ENCODE measurements at regions not wholly inside any gene's neighbourhood (a gene's known extent, or its start where the extent isn't known, plus 50 kb on each side); places are given as distances from the start of the nearest gene placed in this dataset.

DNA sequence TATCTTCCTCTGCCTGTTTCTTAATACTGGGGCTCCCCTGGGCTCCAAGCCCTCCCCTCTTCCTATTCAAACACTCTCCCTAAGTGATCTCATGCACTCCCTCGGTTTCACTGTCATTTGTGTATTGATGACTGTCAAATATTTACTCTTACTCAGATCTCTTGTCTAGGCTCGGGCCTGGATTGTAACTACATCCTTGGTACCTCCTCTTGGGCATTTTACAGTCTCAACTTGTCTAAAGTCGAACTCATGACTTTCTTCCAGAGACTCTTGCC lies 189.4 kb upstream of the PRDM1 start:
- Mint-ChIP-seq H3K27ac (no peak overlapping the region), H3K27me3 (ENCODE audit: low read depth) (peaks cover 4% of the 10 kb centered on the region), H3K36me3 (peaks cover 2% of the 10 kb centered on the region), H3K9me3 (peaks cover 23% of the 10 kb centered on the region), H3K4me1 (peaks cover 5% of the 10 kb centered on the region), H3K4me3 (no peak overlapping the region)
- DNase-seq (ENCODE audit: low spot score in 2 of 2, unreplicated experiment in 2 of 2): no peak
- TF ChIP-seq, protein P1, sequence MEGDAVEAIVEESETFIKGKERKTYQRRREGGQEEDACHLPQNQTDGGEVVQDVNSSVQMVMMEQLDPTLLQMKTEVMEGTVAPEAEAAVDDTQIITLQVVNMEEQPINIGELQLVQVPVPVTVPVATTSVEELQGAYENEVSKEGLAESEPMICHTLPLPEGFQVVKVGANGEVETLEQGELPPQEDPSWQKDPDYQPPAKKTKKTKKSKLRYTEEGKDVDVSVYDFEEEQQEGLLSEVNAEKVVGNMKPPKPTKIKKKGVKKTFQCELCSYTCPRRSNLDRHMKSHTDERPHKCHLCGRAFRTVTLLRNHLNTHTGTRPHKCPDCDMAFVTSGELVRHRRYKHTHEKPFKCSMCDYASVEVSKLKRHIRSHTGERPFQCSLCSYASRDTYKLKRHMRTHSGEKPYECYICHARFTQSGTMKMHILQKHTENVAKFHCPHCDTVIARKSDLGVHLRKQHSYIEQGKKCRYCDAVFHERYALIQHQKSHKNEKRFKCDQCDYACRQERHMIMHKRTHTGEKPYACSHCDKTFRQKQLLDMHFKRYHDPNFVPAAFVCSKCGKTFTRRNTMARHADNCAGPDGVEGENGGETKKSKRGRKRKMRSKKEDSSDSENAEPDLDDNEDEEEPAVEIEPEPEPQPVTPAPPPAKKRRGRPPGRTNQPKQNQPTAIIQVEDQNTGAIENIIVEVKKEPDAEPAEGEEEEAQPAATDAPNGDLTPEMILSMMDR (IDR thresholded peaks at IDR 0.05; ENCODE audit: unreplicated experiment): no peak

- Mint-ChIP-seq H3K9me3 (peaks cover 26% of the 10 kb centered on the region), H3K4me3 (no peak overlapping the region), H3K4me1 (peaks cover 5% of the 10 kb centered on the region), H3K36me3 (peaks cover 2% of the 10 kb centered on the region), H3K27me3 (ENCODE audit: low read depth) (peaks cover 4% of the 10 kb centered on the region), H3K27ac (no peak overlapping the region)
- no peak for DNase-seq (ENCODE audit: low spot score in 2 of 2, unreplicated experiment in 2 of 2)
- TF ChIP-seq, protein P1 (IDR thresholded peaks at IDR 0.05; ENCODE audit: unreplicated experiment): no peak
Observed at GRCh38 chr6:105896052-105896820, 189.9 kb upstream of the PRDM1 start.

DNA sequence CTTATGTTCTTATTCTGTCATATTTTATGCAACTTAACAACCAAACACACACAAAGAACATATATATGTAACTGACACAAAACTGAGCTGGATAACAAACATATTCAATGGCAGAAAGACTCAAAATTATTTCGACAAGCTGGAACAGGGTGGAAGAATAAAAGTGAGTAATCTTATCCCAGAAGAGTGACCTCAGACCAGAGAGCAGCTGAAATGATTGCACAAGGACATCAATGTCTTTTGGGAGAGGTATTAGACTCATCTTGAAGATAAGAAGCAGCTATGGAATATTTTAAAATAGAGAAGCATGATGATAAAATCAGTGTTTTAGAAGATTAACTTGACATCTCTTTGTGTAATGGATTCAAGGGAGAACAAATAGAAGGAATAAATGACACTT lies 191.6 kb upstream of the PRDM1 start:
- peaks cover 5% of the 10 kb centered on the region for H3K4me1 Mint-ChIP-seq
- no peak for DNase-seq (ENCODE audit: low spot score in 2 of 2, unreplicated experiment in 2 of 2)
- peaks cover under 1% of the 10 kb centered on the region for H3K36me3 Mint-ChIP-seq
- peaks cover under 1% of the 10 kb centered on the region for H3K27me3 Mint-ChIP-seq (ENCODE audit: low read depth)
- H3K27ac Mint-ChIP-seq: no peak overlapping the region
- no peak overlapping the region for H3K4me3 Mint-ChIP-seq
- peaks cover 37% of the 10 kb centered on the region for H3K9me3 Mint-ChIP-seq
- TF ChIP-seq, protein P1 (IDR thresholded peaks at IDR 0.05; ENCODE audit: unreplicated experiment): no peak

DNA sequence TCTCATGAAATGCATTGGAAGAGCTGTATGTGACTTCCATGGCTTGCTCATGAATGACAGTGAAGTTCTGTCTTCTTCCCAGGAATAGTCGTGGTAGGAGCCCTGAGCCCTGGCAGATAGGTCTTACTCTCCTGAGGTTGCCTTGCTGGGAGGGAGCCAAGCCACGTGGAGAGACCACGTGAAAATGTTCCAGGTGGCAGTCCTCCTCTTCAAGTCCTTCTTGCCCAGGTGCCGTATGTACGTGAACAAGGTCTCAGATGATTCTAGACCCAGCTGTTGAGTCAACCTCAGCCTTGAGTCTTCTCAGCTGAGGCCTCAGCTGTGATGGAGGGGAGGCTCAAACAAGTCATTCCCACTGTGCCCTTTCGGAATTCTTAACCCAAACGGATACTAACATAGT lies 192.4 kb upstream of the PRDM1 start:
- H3K27me3 Mint-ChIP-seq (ENCODE audit: low read depth): no peaks in the 10 kb centered on the region
- peaks cover 5% of the 10 kb centered on the region for H3K4me1 Mint-ChIP-seq
- H3K9me3 Mint-ChIP-seq: peaks cover 40% of the 10 kb centered on the region
- TF ChIP-seq, protein P1 (IDR thresholded peaks at IDR 0.05; ENCODE audit: unreplicated experiment): no peak
- no peak overlapping the region for H3K4me3 Mint-ChIP-seq
- H3K36me3 Mint-ChIP-seq: no peaks in the 10 kb centered on the region
- no peak for DNase-seq (ENCODE audit: low spot score in 2 of 2, unreplicated experiment in 2 of 2)
- H3K27ac Mint-ChIP-seq: no peak overlapping the region

DNA sequence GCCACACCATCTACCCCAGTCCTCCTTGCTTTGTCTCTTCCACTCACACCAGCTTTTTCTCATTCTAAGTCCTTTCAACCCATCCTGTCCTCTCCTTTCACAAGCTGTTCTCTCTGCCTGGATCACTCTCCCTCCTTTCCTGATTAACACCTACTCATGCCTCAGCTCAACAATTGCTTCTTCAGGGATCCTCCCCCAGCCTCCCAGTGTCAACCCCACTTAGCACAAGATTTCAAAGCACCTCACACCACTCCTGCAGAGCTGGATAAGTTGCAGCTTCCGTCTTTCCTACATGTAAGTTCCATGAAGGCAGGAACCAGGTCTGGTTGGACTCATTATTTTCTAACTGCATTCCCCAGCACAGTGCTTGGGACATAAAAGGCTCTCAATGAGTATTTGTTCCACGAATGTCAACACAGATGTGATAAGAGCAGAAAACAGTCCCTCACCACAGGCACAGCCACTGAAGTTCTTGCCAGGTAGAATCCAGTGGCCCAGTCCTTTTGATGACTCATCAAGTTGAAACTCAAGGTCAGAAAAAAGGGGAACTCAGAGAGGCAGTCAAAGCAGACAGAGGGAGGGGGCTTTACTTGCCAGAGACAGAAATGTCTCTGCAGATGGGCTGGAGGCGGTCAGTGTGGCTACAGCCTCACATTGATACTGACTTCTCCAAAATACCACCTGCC lies 193.4 kb upstream of the PRDM1 start:
- no peaks in the 10 kb centered on the region for H3K36me3 Mint-ChIP-seq
- TF ChIP-seq, protein P1 (IDR thresholded peaks at IDR 0.05; ENCODE audit: unreplicated experiment): no peak
- no peaks in the 10 kb centered on the region for H3K27me3 Mint-ChIP-seq (ENCODE audit: low read depth)
- no peak overlapping the region for H3K27ac Mint-ChIP-seq
- H3K4me1 Mint-ChIP-seq: peaks cover 5% of the 10 kb centered on the region
- no peak overlapping the region for H3K4me3 Mint-ChIP-seq
- peaks cover 40% of the 10 kb centered on the region for H3K9me3 Mint-ChIP-seq
- DNase-seq (ENCODE audit: low spot score in 2 of 2, unreplicated experiment in 2 of 2): no peak
